ENCODE measurements at regions not wholly inside any gene's neighbourhood (a gene's known extent, or its start where the extent isn't known, plus 50 kb on each side); places are given as distances from the start of the nearest gene placed in this dataset.

DNA sequence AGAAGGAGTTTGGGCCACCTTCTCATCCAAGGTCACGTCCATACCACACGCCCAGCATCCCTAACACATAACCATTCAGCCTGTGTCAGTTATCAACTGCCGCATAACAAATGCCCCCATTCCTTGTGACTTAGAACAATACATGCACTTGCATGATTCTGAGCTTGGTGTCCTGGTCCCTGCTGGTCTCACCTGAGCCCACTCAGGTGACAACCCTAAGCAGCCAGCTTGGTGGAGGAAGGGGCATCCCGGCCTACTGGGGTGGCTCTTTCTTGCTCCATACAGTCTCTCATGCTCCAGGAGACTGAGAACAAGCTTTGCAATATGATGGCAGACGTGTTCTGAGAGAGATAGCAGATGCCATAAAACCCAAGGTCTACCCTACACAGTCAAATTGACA, 1276.9 kb downstream of the TBC1D22A start:
- Histone ChIP-seq H3K18ac (ENCODE audit: low read depth, low read length) (no peak overlapping the region), H3K56ac (ENCODE audit: extremely low read depth, insufficient read depth, low read length) (no peak overlapping the region), H2BK15ac (ENCODE audit: low read depth, low read length) (no peak overlapping the region), H2BK120ac (ENCODE audit: low read depth, low read length) (no peak overlapping the region), H3K36me3 (ENCODE audit: control insufficient read depth, insufficient read depth, low read length) (no peaks in the 10 kb centered on the region), H3K27ac (ENCODE audit: insufficient read depth, low read length) (no peak overlapping the region), H3K9me3 (ENCODE audit: control insufficient read depth, insufficient read depth, low read length) (peaks cover 34% of the 10 kb centered on the region), H2AK9ac (replicated peaks; ENCODE audit: low read depth, low read length, poor library complexity) (no peak overlapping the region), H3K79me1 (ENCODE audit: low read depth in 1 of 2, low read length in 2 of 2) (no peaks in the 10 kb centered on the region), H2AK5ac (ENCODE audit: low read depth, low read length) (no peak overlapping the region), H4K5ac (ENCODE audit: low read depth, low read length) (no peak overlapping the region), H3K4ac (ENCODE audit: low read depth, low read length) (no peak overlapping the region), H2AFZ (replicated peaks; ENCODE audit: low read length, poor library complexity) (no peak overlapping the region), H3K9ac (ENCODE audit: low read depth, low read length) (no peak overlapping the region), H2BK5ac (ENCODE audit: low read depth, low read length, poor library complexity, severe bottlenecking) (no peak overlapping the region), H4K20me1 (ENCODE audit: insufficient read depth, low read length) (no peaks in the 10 kb centered on the region), H3K4me3 (ENCODE audit: insufficient read depth, low read depth, low read length) (no peak overlapping the region), H3K27me3 (ENCODE audit: control insufficient read depth, insufficient read depth, low read length) (no peaks in the 10 kb centered on the region), H3K4me2 (ENCODE audit: low read depth, low read length) (no peak overlapping the region), H3K9me1 (ENCODE audit: insufficient read depth, low read length) (no peaks in the 10 kb centered on the region), H4K91ac (ENCODE audit: insufficient read depth, low read depth, low read length) (no peak overlapping the region), H2BK20ac (ENCODE audit: low read depth, low read length) (no peak overlapping the region), H4K8ac (ENCODE audit: low read depth in 2 of 2, low read length in 2 of 2) (no peak overlapping the region), H3K23ac (ENCODE audit: low read depth, low read length) (no peak overlapping the region), H3K4me1 (ENCODE audit: control insufficient read depth, insufficient read depth, low read length) (no peaks in the 10 kb centered on the region), H3K14ac (replicated peaks; ENCODE audit: low read depth, low read length) (no peak overlapping the region)
- ChIA-PET CTCF (no interaction called here), POLR2A (ENCODE audit: unreplicated experiment) (no interaction called here)
- TF ChIP-seq MXI1 (IDR thresholded peaks at IDR 0.05; ENCODE audit: borderline replicate concordance, low read depth, low read length): no peak
- TF ChIP-seq MAFK (IDR thresholded peaks at IDR 0.05; ENCODE audit: low read depth, low read length): no peak
- no peak for TF ChIP-seq POLR2A (IDR thresholded peaks at IDR 0.05; ENCODE audit: low read depth, low read length)
- TF ChIP-seq RCOR1 (IDR thresholded peaks at IDR 0.05; ENCODE audit: insufficient replicate concordance, low read length): no peak
- BruUV-seq (replicated peaks): no TSS peak
- intact Hi-C loops (cut with micrococcal nuclease) (no loop called here), in situ Hi-C loops (cut with MboI; ENCODE audit: low sequenced_read_pairs) (no loop called here), dilution Hi-C loops (cut with HindIII; ENCODE audit: low sequenced_read_pairs, unreplicated experiment) (no loop called here)
- WGBS, 2 experiments (ENCODE audit: extremely low coverage in 2 of 2, insufficient read length in 1 of 2): no CpG with 5 or more reads among the region's 5 CpGs
- ATAC-seq (ENCODE audit: low read depth) (no peak), DNase-seq (no peak)

Data from IMR-90 (cell line).